ENCODE measurements at regions not wholly inside any gene's neighbourhood (a gene's known extent, or its start where the extent isn't known, plus 50 kb on each side); places are given as distances from the start of the nearest gene placed in this dataset.
A peak's percentile ranks its signal among the peaks of the same experiment; 100 is the strongest.

- DNase-seq, result no peak
These were observed 278.7 kb downstream of the FIGN start for GRCh38 chr2:163456953-163457743.

- DNase-seq, result no peak
These were observed 280.0 kb downstream of the FIGN start for GRCh38 chr2:163455815-163456214.

GRCh38 chr2:163453920-163454319, 281.9 kb downstream of the FIGN start:
- DNase-seq, result no peak

DNA sequence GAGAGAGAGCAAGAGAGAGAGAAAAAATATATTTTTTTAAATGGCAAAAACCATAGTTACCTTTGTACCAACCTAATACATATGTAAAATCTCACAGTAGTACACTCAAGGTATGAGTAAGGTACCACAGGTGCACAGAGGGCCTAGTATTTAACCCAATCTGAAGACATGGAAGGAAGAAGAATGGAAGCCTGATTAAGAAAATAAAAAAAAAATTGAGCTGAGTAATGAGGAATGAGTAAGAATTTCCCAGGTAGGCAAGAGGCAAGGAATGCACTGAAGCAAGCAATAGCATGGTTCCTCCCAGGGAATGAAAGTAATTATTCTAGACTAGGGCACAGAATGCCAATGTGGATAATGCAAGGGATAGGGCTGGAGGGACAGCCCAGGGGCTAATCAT, 294.2 kb downstream of the FIGN start:
- DNase-seq, result no peak

DNA sequence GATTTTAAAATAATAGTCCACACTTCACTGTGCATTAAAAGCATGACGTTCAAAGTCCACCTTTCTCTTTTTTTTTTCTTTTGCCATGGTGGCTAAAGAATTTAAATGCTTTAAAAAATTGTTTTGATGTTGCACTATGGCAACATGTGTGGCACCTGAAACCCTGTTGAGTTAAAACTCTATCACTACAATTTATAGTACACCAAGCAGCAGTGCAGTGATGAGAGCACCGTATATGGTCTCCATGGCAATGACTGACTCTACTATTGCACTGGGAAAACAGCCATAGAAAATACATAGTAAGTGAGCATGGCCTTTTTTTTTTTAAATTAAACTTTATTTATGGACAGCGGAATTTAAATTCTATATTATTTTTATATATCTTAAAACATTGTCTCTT, 298.8 kb downstream of the FIGN start:
- no peak for DNase-seq

- no peak for DNase-seq
These were observed 307.6 kb downstream of the FIGN start for GRCh38 chr2:163428187-163428586.

GRCh38 chr2:163420604-163421003, 315.2 kb downstream of the FIGN start:
- DNase-seq, result no peak

DNA sequence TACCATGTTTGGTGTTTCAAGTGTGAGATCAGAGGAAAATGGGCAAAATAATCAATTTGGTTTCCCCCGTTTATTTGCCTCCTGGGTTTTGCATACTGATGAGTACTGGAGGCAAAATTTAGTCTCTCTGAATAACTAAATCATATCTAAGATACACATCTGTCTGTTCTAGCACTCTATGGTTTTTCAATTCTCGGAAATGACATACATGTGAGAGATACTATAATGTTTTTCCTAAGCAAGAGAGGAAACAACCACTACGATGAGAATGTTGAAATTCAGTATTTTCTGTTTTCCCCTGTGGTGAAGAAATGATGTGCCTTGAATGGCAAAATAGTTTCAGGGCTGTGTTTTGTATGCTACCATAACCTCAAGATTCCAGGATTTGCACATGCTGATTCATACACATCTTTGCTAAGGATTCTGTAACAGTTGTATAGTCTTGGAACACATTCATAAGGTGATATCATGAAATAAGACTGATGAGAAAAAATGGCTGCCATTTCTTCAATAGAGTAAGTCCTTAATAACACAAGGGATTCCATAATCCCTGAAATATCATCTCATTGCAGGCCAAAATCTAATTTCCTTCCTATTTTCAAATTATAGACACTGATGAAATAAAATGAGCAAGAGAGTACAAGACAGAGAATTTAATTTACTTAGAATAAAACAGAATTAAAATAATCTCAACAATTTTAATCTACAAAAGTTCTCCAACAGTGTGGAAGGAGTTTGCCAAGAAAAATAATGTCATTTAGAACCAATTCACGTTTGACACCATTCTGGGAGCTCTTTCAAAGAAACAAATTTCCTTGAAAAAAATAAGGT, 316.6 kb downstream of the FIGN start:
- no peak for DNase-seq

DNA sequence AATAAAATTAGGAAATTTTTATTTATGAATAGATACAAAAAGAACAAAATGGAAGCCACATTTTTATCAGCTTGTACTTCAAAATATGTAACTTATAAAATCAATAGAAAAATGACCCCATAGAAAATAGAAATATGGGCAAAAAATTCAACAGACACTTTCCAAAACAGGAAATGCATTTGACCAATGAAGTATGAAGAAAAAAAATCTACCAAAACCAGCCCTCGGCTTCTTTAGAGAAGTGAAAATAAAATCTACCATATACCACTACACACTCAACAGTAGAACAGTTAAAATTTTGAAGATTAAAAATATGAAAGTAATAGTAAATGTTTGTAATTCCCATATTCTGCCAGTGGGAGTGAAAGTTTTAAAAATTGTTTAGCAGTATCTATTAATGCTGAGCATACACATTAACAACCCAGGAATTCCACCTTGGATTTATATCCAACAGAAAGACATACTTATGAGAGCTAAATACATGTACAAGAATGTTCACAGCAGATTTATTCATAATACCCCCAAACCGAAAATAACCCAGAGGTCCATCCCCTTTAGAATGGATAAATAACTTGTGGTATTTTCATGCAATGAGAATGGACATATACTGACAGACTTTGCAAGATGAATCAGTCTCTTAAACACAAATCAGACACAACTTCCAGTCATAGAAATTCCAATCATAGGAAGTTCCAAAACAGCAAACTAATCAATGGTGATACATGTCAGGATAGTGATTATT, 318.0 kb downstream of the FIGN start:
- no peak for DNase-seq

GRCh38 chr2:163414121-163414520, 321.7 kb downstream of the FIGN start:
- DNase-seq, result no peak

- DNase-seq, result no peak
These were observed 328.5 kb downstream of the FIGN start for GRCh38 chr2:163407296-163407695.

DNA sequence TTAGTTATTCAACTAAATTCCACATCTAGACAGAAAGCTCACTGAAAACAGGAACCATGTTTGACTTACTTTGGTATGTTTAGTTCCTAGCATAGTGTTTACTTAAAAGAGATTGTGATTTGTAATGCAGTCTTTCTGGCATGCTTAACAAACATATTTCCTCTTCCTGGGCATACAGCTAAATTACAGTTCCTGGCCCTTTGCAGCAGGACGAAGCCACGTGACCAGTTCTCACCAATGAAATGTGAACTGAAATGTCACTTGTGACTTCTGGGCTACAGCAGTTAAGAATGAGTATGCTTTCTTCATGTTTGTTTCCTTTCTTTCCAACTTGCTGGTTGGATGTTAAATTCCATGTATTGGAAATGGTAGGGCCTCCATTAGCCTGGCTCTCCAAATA, 330.5 kb downstream of the FIGN start:
- no peak for DNase-seq

- no peak for DNase-seq
These were observed 334.3 kb downstream of the FIGN start for GRCh38 chr2:163401481-163401880.

DNA sequence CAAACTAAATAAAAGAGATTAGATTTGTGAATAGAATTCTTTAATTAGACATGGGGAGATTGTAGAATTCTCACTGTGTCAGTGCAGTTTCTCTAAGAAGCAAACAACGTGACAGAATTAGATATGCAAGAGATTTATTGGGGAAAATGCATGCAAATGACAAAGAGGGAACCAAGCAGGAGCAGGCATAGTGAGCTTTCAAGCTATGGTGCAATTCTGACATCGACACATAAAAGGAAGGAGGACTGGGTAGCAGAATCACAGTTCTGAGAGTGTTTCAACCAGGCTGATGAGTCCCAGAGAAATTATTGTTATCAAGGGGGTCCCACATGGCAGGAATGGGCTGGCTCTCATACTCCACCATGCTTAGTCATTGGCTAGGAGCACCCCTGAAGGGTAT, 338.4 kb downstream of the FIGN start:
- DNase-seq, result no peak

- DNase-seq, result no peak
These were observed 340.2 kb downstream of the FIGN start for GRCh38 chr2:163395602-163396001.

GRCh38 chr2:163389838-163390237, 346.0 kb downstream of the FIGN start:
- DNase-seq, result no peak

DNA sequence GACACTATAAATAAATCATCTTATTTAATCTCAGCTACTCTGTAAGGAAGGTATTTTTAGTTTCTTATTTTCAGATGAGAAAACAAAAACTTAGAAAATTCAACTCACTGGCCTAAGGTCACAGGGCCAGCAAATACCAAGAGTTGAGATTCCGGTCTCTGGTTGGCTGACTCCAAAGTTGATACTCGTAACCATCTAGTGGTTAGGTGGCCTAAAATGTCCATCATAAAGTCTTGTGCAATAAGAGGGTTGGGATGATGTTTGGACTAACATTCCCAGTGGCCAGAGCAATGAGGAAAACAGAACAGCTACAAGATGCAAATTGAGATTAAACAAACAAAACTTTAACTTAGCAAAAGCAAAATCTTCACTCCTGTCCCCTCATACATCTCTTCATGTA, 360.3 kb downstream of the FIGN start:
- no peak for DNase-seq

GRCh38 chr2:163375070-163375469, 360.7 kb downstream of the FIGN start:
- DNase-seq, result no peak

DNA sequence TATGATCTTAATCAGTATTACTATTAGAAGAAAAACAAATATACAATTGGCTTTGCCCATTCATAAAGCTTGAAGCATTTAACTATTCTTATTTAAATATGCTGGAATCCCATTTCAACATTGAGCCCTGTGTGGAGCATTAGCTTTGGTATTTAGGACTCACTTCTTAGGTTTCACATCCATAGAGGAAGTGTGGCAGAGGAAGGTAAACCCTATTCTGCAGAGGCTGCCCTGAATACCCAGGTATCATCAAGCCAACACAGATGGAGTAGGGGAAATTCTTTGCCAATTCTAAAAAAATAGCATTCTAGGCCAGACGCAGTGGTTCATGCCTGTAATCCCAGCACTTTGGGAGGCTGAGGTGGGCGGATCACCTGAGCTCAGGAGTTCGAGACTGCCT, 361.5 kb downstream of the FIGN start:
- no peak for DNase-seq

GRCh38 chr2:163373496-163373895, 362.3 kb downstream of the FIGN start:
- no peak for DNase-seq

GRCh38 chr2:163370169-163370886, 365.5 kb downstream of the FIGN start:
- DNase-seq, result peak; percentile 80

DNA sequence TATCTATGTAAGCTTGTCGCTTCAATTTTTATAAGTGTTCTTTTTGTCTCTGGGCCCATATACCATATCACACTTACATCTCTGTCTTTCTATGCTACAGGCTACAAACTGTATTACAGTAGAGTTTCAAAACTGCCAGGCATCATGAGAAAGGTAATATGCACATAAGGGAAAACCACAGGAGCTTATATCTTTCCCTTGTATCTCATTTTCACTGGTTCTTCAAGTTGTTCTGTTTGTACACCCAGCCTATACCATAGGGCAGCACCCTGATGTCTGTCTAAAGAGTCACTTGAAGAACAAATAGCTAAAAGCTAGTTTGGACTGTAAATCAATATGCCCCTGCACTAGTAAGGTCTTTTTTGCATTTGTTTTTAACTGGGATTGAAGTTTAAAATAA, 366.7 kb downstream of the FIGN start:
- DNase-seq, result peak; percentile 22

DNA sequence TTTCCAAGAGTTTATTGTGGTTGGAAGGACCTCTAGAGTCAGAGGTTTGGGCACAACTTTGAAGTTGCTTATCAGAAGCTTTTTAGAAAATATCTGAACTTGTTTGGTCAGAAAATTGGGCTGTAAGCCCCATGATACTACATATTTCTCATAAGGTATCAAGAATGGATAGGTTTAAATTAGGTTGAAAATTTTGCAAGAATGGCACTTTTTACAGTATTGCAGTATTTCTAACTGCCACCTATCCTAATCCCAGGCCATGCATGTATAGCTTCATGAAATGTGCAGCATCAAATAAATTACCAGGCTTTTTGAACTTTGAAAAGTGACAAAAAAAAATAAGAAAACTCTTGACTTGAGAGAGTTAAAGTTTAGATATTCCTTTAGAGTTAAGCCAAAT, 367.2 kb downstream of the FIGN start:
- DNase-seq, result no peak

All from NCI-H82 (cell line).